Naive thymus-derived CD4-positive, alpha-beta T cell (primary cell): ENCODE measurements at regions not wholly inside any gene's neighbourhood (a gene's known extent, or its start where the extent isn't known, plus 50 kb on each side); places are given as distances from the start of the nearest gene placed in this dataset.
"Not testable (repeated sequence)": the region's sequence is repeated elsewhere in the genome, so short reads cannot be mapped to it uniquely, and the experiment has no call there.

Experiments
- ATAC-seq: fragments of 150-1000 bp; cut with Tn5 transposase; 2 replicates; pipeline ENCODE4 v1.10.0; 2021; ENCODE audit warnings: mild to moderate bottlenecking, moderate library complexity
- CTCF ChIA-PET: fragments of 350-600 bp; sonication (Branson Sonifier 250); formaldehyde crosslinking; loops from one replicate; lab custom pipeline; 2021; ENCODE audit warnings: antibody characterized with exemption; lab: Charles Lee
- POLR2A ChIA-PET: fragments of 350-600 bp; sonication (Branson Sonifier 250); formaldehyde crosslinking; loops from one replicate; lab custom pipeline; 2021; ENCODE audit warnings: antibody characterized with exemption, inconsistent platforms; lab: Charles Lee
- DNase-seq, 9 donors: peaks; one replicate each; pipeline versions ENCODE4 v3.0.0 to v3.0.0-alpha.2; 2020 to 2022; ENCODE audit warnings: mixed read lengths in 1 of 9
- H3K27ac ChIP-seq: one replicate; pipeline ENCODE4 v1.7.0; 2013; ENCODE audit warnings: mild to moderate bottlenecking, low read depth, low read length, moderate library complexity
- H3K27me3 ChIP-seq, 2 donors: one replicate each; pipeline ENCODE4 v1.7.0; 2013; ENCODE audit warnings: low read length in 2 of 2, mild to moderate bottlenecking in 2 of 2, moderate library complexity in 2 of 2; ENCODE audit not compliant: control insufficient read depth in 2 of 2, insufficient read depth in 2 of 2
- H3K36me3 ChIP-seq, 3 experiments: 1 replicate in 2 of 3; 2 replicates in 1 of 3; pipeline ENCODE4 v1.7.0; 2013; ENCODE audit warnings: low read length in 3 of 3, mild to moderate bottlenecking in 3 of 3, moderate library complexity in 1 of 3; ENCODE audit not compliant: insufficient read depth in 3 of 3, control insufficient read depth in 2 of 3
- H3K4me1 ChIP-seq, 2 donors: one replicate each; pipeline ENCODE4 v1.7.0; 2013; ENCODE audit warnings: low read length in 2 of 2, mild to moderate bottlenecking in 2 of 2, moderate library complexity in 1 of 2; ENCODE audit not compliant: control insufficient read depth in 2 of 2, insufficient read depth in 2 of 2
- H3K4me3 ChIP-seq: 2 replicates; pipeline ENCODE4 v1.7.0; 2013; ENCODE audit warnings: mild to moderate bottlenecking, low read length
- H3K9me3 ChIP-seq, 3 experiments: 1 replicate in 2 of 3; 2 replicates in 1 of 3; pipeline ENCODE4 v1.7.0; 2013; ENCODE audit warnings: low read length in 3 of 3; ENCODE audit not compliant: control insufficient read depth in 2 of 3
- H3K27ac Mint-ChIP-seq, 9 donors: one replicate each; pipeline ENCODE4 v1.8.0; 2020 to 2022; ENCODE audit warnings: mixed read lengths in 9 of 9, mild to moderate bottlenecking in 8 of 9, moderate library complexity in 5 of 9, inconsistent platforms in 2 of 9
- H3K27me3 Mint-ChIP-seq, 5 donors: one replicate each; pipeline ENCODE4 v1.8.0; 2021 to 2022; ENCODE audit warnings: mixed read lengths in 5 of 5, mild to moderate bottlenecking in 1 of 5
- H3K36me3 Mint-ChIP-seq, 5 donors: one replicate each; pipeline ENCODE4 v1.8.0; 2020 to 2022; ENCODE audit warnings: mixed read lengths in 5 of 5, mild to moderate bottlenecking in 3 of 5, inconsistent platforms in 1 of 5
- H3K4me1 Mint-ChIP-seq, 7 donors: one replicate each; pipeline ENCODE4 v1.8.0; 2020 to 2022; ENCODE audit warnings: mixed read lengths in 7 of 7, mild to moderate bottlenecking in 3 of 7, inconsistent platforms in 1 of 7
- H3K4me3 Mint-ChIP-seq, 10 donors: one replicate each; pipeline ENCODE4 v1.8.0; 2020 to 2022; ENCODE audit warnings: mild to moderate bottlenecking in 10 of 10, mixed read lengths in 10 of 10, moderate library complexity in 6 of 10, inconsistent platforms in 2 of 10
- H3K9me3 Mint-ChIP-seq, 11 donors: one replicate each; pipeline ENCODE4 v1.8.0; 2020 to 2022; ENCODE audit warnings: mixed read lengths in 11 of 11, mild to moderate bottlenecking in 4 of 11, inconsistent platforms in 1 of 11, moderate library complexity in 1 of 11
- intact Hi-C, 2 donors: fragments of 100-400 bp; cut with micrococcal nuclease; formaldehyde crosslinking; loops; one replicate each; pipeline ENCODE4 v1.15.1; 2023

GRCh38 chr2:194639057-194639456 is 1018.0 kb upstream of the SLC39A10 start:
- H3K4me1 Mint-ChIP-seq, H3K27ac ChIP-seq, DNase-seq, H3K36me3 Mint-ChIP-seq, H3K27me3 ChIP-seq, CTCF ChIA-PET, H3K27ac Mint-ChIP-seq, H3K36me3 ChIP-seq, intact Hi-C loops, H3K4me1 ChIP-seq, POLR2A ChIA-PET, H3K4me3 Mint-ChIP-seq, H3K27me3 Mint-ChIP-seq, H3K4me3 ChIP-seq, H3K9me3 ChIP-seq, ATAC-seq: not testable (repeated sequence)
- H3K9me3 Mint-ChIP-seq: peaks cover 0 to 15% (median 7%) of the 10 kb centered on the region in 11 donors

DNA sequence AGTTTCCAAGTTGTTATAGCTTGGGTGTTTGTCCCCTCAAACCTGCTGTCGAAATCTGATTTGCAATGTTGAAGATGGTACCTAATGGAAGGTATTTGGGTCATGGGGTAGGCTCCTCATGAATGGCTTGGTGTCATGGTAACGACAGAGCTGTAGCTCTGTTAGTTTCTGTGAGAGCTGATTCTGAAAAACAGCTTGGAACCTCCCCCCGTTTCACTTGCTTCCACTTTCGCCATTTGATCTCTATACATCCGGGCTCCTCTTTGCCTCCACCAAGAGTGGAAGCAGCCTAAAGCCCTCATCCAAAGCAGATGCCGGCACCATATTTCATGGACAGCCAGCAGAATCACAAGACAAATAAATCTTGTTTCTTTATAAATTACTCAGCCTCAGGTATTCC is 1035.1 kb upstream of the SLC39A10 start:
- CTCF ChIA-PET: no interaction called here

DNA sequence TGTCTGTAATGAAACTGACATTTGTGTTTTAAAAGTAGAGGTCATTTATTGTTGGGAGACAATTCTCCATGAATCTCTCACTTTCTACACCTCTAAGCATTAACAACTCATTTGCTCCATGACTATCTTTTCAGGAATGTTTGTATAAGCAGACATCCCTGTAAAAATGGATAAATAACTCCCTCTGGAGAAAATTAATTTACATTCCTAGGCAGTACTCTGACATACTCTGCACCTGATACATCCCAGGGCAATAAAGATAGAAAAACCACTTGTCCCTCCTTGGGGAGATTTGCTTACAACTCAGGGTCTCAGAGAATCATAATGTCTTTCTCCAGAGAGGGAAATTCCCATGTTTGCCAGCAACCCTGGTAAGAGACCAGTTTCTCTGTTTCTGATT is 1037.7 kb upstream of the SLC39A10 start:
- no peak overlapping the region for H3K27ac ChIP-seq
- CTCF ChIA-PET: no interaction called here
- peaks cover 0 to 4% (median 0%) of the 10 kb centered on the region in 11 donors for H3K9me3 Mint-ChIP-seq

More for the DNA sequence above, 1035.1 kb upstream of the SLC39A10 start:
- no peak overlapping the region for H3K4me3 ChIP-seq
- H3K4me3 Mint-ChIP-seq: no peak overlapping the region
- H3K27me3 ChIP-seq: no peaks in the 10 kb centered on the region
- H3K4me1 ChIP-seq: no peaks in the 10 kb centered on the region
- intact Hi-C loops: no loop called here
- peaks cover 0 to 4% (median 0%) of the 10 kb centered on the region in 11 donors for H3K9me3 Mint-ChIP-seq
- POLR2A ChIA-PET: no interaction called here
- no peak overlapping the region for H3K27ac ChIP-seq
- no peak overlapping the region for H3K27ac Mint-ChIP-seq
- H3K4me1 Mint-ChIP-seq: no peaks in the 10 kb centered on the region
- DNase-seq (no peak), ATAC-seq (no peak)
- H3K36me3 Mint-ChIP-seq: no peaks in the 10 kb centered on the region
- no peaks in the 10 kb centered on the region for H3K36me3 ChIP-seq
- no peaks in the 10 kb centered on the region for H3K27me3 Mint-ChIP-seq
- no peaks in the 10 kb centered on the region for H3K9me3 ChIP-seq

GRCh38 chr2:194618432-194618831 is 1038.6 kb upstream of the SLC39A10 start:
- H3K4me1 ChIP-seq: no peaks in the 10 kb centered on the region
- Mint-ChIP-seq H3K27ac (no peak overlapping the region), H3K4me3 (no peak overlapping the region), H3K36me3 (no peaks in the 10 kb centered on the region), H3K27me3 (no peaks in the 10 kb centered on the region), H3K4me1 (no peaks in the 10 kb centered on the region), H3K9me3 (peaks cover 0 to 4% (median 0%) of the 10 kb centered on the region in 11 donors)
- H3K27ac ChIP-seq: no peak overlapping the region
- H3K36me3 ChIP-seq: no peaks in the 10 kb centered on the region
- ChIA-PET POLR2A (no interaction called here), CTCF (no interaction called here)
- no peaks in the 10 kb centered on the region for H3K9me3 ChIP-seq
- no peak for DNase-seq
- H3K4me3 ChIP-seq: no peak overlapping the region
- no peaks in the 10 kb centered on the region for H3K27me3 ChIP-seq
- no peak for ATAC-seq
- intact Hi-C loops: no loop called here

More for the DNA sequence above, 1037.7 kb upstream of the SLC39A10 start:
- POLR2A ChIA-PET: no interaction called here
- H3K27ac Mint-ChIP-seq: no peak overlapping the region
- no peak for DNase-seq
- no peak for ATAC-seq
- H3K4me1 Mint-ChIP-seq: no peaks in the 10 kb centered on the region
- no peaks in the 10 kb centered on the region for H3K9me3 ChIP-seq
- intact Hi-C loops: no loop called here
- H3K27me3 ChIP-seq: no peaks in the 10 kb centered on the region
- no peaks in the 10 kb centered on the region for H3K27me3 Mint-ChIP-seq
- H3K4me1 ChIP-seq: no peaks in the 10 kb centered on the region
- H3K4me3 Mint-ChIP-seq: no peak overlapping the region
- H3K36me3 Mint-ChIP-seq: no peaks in the 10 kb centered on the region
- no peak overlapping the region for H3K4me3 ChIP-seq
- H3K36me3 ChIP-seq: no peaks in the 10 kb centered on the region

- Histone ChIP-seq H3K4me3 (no peak overlapping the region), H3K4me1 (no peaks in the 10 kb centered on the region), H3K36me3 (no peaks in the 10 kb centered on the region), H3K27me3 (no peaks in the 10 kb centered on the region), H3K27ac (no peak overlapping the region), H3K9me3 (no peaks in the 10 kb centered on the region)
- ChIA-PET POLR2A (no interaction called here), CTCF (no interaction called here)
- Mint-ChIP-seq H3K4me3 (no peak overlapping the region), H3K4me1 (no peaks in the 10 kb centered on the region), H3K9me3 (peaks cover 0 to 4% (median 2%) of the 10 kb centered on the region in 11 donors), H3K27me3 (peaks cover 0 to 4% (median 0%) of the 10 kb centered on the region in 5 donors), H3K36me3 (no peaks in the 10 kb centered on the region), H3K27ac (no peak overlapping the region)
- ATAC-seq: no peak
- intact Hi-C loops: no loop called here
- no peak for DNase-seq
These were observed 1040.7 kb upstream of the SLC39A10 start for GRCh38 chr2:194616334-194616733.

GRCh38 chr2:194610297-194610696 is 1046.7 kb upstream of the SLC39A10 start:
- no peak overlapping the region for H3K27ac ChIP-seq
- H3K9me3 ChIP-seq: no peaks in the 10 kb centered on the region
- no peaks in the 10 kb centered on the region for H3K4me1 ChIP-seq
- Mint-ChIP-seq H3K27ac (no peak overlapping the region), H3K27me3 (peaks cover 0 to 4% (median 0%) of the 10 kb centered on the region in 5 donors), H3K4me1 (no peaks in the 10 kb centered on the region), H3K36me3 (no peaks in the 10 kb centered on the region), H3K4me3 (no peak overlapping the region), H3K9me3 (peaks cover 0 to 20% (median 4%) of the 10 kb centered on the region in 11 donors)
- intact Hi-C loops: no loop called here
- no peak overlapping the region for H3K4me3 ChIP-seq
- POLR2A ChIA-PET: no interaction called here
- DNase-seq (no peak), ATAC-seq (no peak)
- no peaks in the 10 kb centered on the region for H3K27me3 ChIP-seq
- CTCF ChIA-PET: no interaction called here
- H3K36me3 ChIP-seq: no peaks in the 10 kb centered on the region

DNA sequence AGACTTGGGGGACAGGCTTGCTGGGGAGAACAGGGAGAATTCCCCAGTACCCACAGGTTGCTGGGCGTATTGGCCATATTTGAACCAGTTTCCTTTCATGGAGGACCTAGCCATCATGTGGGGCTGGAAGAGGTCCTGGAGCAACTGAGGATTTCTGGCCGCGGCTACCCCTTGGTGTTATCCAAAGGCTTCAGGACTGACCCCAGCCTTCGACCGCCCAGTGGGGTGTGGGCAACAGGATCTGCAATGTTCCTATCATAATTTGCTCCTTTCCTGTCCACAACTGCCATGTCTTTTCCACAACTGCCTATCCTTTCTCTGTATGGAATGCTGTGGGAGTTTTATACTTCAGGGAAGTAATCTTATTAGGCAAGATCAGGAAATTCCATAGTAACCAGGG is 1053.6 kb upstream of the SLC39A10 start:
- intact Hi-C loops: no loop called here
- H3K4me1 ChIP-seq: no peaks in the 10 kb centered on the region
- no peaks in the 10 kb centered on the region for H3K27me3 ChIP-seq
- H3K27ac Mint-ChIP-seq: no peak overlapping the region
- ChIA-PET CTCF (no interaction called here), POLR2A (no interaction called here)
- H3K4me3 Mint-ChIP-seq: no peak overlapping the region
- no peaks in the 10 kb centered on the region for H3K27me3 Mint-ChIP-seq
- peaks cover 2 to 29% (median 12%) of the 10 kb centered on the region in 11 donors for H3K9me3 Mint-ChIP-seq
- peaks cover 0 to 4% (median 0%) of the 10 kb centered on the region in 5 donors for H3K36me3 Mint-ChIP-seq
- ATAC-seq (no peak), DNase-seq (no peak)
- H3K9me3 ChIP-seq: peaks cover 0 to 6% (median 0%) of the 10 kb centered on the region in 3 experiments
- H3K4me1 Mint-ChIP-seq: peaks cover 0 to 2% (median 0%) of the 10 kb centered on the region in 7 donors
- H3K4me3 ChIP-seq: no peak overlapping the region
- no peaks in the 10 kb centered on the region for H3K36me3 ChIP-seq
- H3K27ac ChIP-seq: no peak overlapping the region
